CD1c-positive myeloid dendritic cell (primary cell): ENCODE measurements at regions not wholly inside any gene's neighbourhood (a gene's known extent, or its start where the extent isn't known, plus 50 kb on each side); places are given as distances from the start of the nearest gene placed in this dataset.
"Not testable (repeated sequence)": the region's sequence is repeated elsewhere in the genome, so short reads cannot be mapped to it uniquely, and the experiment has no call there.

Source experiments
- DNase-seq: peaks from one replicate; pipeline ENCODE4 v3.0.0-alpha.2; 2016; ENCODE audit errors: extremely low spot score

DNA sequence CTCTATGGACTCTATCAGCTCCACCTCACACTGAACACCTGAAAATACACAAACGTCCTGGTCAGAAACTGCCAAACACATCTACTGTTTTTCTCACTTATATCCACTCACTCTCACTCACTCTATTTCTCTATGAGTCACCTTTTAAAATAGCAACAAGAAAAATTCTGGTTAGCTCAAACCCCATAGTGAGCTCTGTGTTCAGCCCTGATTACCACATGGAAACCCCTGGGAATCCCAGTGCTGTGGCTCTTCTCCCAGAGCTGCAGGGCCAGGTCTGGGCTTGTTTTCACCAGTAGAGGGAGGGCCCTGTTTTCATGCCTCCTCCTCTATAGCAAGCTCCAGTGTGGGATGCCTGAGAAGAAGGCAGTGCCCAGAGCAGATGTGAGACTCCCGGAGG lies 1126.1 kb downstream of the TMEM121 start:
- DNase-seq: no peak

DNA sequence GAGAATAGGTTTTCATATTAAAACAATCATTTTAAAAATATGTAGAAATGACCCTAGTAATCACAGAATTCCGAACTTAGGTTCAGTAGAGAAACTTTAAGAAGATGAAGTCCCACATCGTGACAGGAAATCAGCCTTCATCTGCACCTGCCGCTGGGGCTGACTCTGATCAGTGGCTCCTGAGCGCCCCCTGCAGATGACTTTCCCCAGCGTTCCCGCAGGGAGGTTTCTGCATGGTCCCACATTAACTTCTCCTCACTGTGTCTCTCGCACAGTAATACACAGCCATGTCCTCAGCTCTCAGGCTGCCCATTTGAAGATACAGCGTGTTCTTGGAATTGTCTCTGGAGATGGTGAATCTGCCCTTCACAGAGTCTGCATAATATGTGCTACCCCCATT lies 1131.1 kb downstream of the TMEM121 start:
- DNase-seq: peak; percentile 20

DNA sequence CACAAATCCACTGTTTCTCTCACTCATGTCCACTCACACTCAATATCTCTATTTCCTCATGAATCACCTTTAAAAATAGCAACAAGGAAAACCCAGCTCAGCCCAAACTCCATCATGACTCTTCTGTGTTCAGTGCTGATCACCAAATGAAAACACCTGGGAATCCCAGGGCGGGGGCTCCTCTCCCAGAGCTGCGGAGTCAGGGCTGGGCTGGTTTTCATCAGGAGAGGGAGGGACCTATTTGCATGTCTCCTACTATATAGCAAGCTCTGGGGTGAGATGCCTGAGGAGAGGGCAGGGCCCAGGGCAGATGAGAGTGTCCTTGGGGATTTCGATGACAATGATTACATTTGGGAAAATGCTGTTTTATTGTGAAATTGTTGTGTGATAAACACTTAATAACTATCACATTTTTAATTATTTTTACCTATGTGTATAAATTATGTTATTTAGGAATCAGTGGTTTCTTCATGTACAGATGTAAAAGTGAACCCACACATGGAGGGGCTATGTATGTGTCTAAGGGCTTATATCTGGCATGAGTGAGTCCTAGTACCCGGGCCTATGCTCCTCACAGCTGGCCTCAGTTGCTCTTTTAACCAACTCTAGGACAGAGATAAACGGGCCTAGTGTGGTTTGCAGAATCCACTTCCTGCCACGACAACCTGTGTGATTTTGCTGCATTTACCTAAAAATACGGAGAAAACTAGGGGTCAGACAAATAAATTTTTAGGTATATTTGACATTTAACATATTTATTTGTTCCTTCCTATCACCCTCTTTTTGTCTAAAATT lies 1131.9 kb downstream of the TMEM121 start:
- DNase-seq: not testable (repeated sequence)

DNA sequence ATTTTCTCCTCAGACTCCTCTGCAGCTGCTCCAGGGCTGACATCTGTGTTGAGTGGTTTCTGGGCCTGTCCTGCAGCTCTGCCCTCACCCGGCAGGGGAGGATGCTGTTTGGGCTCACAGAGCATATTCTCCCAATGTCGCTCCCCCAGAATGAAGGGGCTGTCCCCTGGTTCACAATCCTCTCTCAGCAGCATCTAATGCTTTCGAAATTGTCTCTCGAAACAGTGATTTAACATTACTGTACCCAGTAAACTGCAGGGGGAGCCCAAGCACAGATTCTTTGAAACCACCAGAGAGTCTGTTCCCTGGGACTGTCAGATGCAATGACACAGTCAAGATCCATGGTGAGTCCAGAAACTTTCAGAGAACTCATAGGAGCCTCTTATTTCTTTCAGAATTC lies 1135.2 kb downstream of the TMEM121 start:
- peak; percentile 53 for DNase-seq

DNA sequence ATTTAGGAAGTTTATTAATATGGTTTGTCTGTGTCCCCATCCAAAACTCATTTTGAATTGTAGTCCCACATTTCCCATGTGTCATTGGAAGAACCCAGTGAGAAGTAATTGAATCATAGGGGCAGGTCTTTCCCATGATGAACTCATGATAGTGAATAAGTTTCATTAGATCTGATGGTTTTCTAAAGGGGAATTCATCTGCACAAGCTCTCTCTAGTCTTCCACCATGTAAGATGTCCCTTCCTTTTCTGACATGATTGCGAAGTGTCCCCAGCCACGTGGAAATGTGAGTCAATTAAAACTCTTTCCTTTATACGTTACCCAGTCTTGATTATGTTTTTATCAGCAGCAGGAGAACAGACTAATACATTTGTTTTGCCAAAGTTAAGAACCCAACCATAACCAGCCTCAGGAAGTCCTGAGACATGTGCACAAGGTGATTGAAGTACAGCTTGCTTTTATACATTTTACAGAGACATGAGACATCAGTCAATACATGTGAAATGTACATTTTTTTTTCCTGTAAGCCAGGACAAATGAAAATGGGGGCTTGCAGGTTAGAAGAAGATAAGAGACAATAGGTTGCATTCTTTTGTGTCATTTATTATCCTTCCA lies 1136.7 kb downstream of the TMEM121 start:
- peak; percentile 9 for DNase-seq

DNA sequence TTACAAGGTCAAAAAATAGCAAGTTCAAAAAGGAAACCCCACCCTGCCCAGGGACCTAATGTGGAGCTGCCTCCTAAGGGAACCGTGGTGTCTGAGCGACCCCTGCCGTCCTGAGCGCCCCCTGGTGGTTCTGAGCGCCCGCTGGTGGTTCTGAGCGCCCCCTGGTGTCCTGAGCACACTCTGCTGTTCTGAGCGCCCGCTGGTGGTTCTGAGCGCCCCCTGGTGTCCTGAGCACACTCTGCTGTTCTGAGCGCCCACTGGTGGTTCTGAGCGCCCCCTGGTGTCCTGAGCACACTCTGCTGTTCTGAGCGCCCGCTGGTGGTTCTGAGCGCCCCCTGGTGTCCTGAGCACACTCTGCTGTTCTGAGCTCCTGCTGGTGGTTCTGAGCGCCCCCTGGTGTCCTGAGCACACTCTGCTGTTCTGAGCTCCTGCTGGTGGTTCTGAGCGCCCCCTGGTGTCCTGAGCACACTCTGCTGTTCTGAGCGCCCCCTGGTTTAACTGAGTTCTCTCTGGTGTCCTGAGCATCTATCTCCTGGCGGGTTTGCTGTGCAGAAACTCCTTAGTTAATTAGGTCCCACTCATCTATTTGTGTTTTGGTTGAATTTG lies 1137.5 kb downstream of the TMEM121 start:
- peak; percentile 33 for DNase-seq

DNA sequence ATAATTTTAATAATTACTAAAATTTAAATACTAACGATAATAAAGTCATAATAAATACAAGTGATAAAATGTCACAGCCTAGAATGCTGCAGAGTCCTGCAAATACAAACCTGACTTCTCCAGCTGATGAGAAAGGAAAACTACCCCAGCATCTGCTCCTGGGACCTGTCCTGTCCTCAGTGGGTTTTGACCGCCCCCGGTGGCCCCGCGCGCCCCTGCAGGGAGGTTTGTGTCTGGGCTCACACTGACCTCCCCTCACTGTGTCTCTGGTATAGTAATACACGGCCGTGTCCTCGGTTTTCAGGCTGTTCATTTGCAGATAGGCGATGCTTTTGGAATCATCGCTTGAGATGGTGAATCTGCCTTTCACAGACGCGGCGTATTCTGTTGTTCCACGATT lies 1139.4 kb downstream of the TMEM121 start:
- DNase-seq: no peak

DNA sequence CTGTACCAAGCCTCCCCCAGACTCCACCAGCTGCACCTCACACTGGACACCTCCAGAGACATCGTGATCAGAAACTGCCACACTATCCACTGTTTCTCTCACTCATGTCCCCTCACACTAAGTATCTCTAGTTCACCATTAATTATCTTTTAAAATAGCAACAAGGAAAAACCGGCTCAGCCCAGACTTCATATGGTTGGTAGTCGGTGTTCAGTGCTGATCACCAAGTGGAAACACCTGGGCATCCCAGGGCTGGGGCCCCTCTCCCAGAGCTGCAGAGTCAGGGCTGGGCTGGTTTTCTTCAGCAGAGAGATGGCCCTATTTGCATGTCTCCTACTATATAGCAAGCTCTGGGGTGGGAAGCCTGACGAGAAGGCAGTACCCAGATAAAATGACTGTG lies 1140.0 kb downstream of the TMEM121 start:
- DNase-seq: no peak

DNA sequence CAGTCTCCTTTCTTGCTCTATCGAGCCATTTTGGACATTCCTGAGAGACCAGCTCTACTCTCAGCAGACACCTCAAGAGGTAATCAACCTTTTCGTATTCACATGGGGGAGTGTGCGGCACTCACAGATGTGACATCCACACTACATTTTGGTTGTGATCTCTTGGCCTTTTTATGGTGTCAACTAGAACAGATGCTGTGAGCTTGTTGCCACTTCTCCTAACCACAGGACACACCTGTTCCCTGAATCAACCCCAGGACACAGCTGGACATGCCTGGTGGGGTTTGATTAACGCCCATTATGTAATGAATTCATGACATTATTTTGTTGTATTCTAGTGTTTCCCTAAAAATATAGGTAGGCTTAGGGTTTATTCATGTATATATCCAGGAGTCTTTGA lies 1143.6 kb downstream of the TMEM121 start:
- DNase-seq: no peak

DNA sequence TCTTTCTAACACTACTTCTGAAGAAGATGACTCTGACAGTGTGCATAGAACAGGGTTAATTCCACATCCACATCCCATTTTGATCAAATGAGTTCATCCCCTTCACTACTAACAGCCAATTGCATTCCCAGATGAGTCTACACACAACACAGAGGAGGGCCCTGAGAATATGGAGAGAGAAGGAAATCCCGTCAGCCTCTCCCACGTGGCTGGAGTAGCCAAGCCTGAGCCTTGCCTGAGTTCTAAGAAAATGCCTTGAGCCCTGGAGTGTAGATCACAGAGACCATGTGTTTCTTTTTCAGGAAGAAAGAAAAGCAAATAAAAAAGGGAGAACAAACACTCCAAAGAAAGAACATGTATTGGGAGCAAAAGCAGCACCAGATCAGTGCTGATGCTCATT lies 1147.7 kb downstream of the TMEM121 start:
- DNase-seq: not testable (repeated sequence)

DNA sequence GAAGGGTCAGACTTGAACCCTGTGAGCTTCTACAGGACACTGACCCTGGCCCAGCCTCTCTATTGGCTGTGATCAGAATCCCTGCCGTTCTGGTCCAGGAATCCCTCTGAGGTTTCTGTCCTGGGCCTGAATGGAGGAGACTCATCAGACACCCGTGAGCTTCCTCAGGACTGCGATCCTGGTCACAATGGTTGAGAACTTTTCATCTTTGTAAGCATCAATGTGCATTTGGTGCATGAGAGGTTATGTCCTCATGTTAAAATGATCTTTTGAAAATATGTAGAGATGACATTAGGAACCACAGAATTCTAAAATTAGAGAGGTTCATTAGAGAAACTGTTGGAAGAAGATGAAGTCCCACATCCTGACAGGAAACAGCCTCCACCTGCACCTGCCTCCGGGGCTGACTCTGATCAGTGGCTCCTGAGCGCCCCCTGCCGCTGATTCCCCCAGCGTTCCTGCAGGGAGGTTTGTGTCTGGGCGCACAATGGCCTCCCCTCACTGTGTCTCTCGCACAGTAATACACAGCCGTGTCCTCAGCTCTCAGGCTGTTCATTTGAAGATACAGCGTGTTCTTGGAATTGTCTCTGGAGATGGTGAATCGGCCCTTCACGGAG lies 1148.2 kb downstream of the TMEM121 start:
- not testable (repeated sequence) for DNase-seq

DNA sequence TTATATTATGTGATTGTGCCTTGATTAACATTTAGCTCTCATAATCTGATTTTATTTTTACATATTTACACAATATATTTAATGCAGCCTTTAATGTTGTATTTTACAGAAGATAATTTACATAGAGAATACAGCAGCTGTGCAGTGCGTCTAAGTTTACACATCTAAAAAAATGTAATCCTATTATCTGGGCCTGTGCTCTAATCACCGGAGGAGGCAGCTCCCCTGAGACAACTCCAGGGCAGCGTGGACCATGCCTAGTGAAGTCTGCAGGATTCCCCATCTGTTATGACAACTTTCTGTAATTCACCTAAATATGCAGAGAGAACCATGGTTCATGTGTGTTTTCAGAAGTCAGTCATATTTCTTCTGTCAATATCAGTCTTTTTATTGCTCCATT lies 1149.3 kb downstream of the TMEM121 start:
- DNase-seq: not testable (repeated sequence)

DNA sequence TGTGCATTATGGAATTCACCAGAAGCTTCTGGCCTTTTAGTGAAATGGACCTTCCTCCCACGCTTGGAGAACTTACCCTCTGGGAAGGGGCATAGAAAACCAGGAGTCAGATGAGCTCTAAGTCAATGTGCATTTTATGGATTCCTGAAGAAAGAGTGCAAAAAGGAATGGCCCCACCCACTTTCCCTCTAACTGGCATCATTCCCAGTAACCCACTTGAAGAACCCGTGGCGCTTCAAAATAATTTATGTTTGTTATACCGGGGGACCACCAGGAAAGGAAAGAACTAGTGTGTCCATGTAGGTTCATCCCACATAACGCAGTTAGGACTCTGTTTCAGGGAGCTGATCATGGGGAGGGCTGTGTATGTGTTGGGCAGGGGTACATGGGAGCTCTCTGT lies 1153.4 kb downstream of the TMEM121 start:
- DNase-seq: no peak

DNA sequence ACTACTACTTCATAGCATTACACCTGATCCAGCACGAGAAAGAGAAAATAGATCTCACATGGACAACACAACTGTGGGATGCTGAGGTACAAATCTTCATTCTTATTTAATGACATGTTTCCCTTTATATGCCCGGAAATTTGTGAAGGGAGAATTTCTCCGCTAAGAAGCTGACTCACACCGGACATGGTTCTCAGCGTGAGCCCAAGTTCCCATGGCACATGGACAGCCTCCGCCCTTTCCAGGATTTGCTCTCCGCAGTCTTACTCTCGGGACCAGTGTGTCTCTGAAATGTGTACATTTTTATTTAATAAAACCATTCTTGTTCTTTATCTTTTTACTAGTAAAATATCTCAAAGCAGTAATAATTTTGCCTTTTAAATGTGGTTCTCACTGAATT lies 1154.8 kb downstream of the TMEM121 start:
- no peak for DNase-seq

DNA sequence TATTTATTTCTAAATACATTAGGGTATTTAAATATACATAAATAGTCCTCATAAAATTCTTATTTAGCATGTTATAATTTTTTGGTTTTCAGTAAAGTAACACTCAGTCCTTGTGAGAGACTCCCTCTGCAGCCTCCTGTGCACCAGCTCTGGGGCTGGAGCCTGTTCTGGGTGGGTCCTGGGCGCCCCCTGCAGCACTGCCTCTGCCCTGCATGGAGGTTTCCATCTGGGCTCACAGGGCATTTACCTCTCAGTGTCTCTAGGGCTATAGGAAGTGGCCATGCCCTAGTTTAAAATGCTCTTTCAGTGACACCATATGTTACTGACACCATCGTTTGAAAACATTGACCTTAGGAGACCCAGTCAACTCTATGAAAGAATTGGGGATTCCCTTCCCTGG lies 1155.2 kb downstream of the TMEM121 start:
- DNase-seq: no peak

DNA sequence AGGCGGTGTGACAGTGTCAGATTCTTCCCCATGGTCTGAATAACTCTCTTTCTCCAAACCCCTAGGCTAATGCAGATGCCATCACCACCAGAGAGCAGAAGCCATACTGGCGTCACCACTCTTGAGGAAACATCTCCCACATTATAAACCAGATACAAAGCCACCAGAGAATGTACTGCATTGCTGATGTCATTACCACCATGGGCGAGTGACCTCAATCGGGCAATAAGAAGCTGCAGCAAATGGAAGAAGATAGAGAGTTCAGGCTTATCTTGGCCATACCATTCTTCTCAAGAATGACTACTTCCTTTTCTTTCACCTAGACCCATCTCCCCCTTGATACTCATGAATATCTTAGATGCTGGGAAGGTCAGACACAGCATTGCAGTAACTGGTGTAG lies 1157.2 kb downstream of the TMEM121 start:
- no peak for DNase-seq

DNA sequence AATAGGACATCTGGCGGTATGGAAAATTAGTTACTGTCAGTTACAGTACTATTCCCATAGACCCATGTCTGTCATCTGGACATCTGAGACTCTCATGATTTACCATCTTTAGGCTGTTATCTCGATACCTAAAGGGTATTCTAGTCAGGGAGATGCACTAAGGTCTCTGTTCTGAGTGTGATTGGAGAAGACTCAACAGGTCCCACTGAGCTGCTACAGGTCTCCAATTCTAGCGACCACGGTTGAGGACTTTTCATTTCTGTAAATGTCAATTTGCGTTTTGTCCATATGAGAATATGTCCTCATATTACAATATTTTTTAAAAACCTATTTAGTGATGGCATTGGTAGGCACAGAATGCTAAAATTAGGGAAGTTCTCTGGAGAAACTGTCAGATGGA lies 1160.2 kb downstream of the TMEM121 start:
- no peak for DNase-seq

DNA sequence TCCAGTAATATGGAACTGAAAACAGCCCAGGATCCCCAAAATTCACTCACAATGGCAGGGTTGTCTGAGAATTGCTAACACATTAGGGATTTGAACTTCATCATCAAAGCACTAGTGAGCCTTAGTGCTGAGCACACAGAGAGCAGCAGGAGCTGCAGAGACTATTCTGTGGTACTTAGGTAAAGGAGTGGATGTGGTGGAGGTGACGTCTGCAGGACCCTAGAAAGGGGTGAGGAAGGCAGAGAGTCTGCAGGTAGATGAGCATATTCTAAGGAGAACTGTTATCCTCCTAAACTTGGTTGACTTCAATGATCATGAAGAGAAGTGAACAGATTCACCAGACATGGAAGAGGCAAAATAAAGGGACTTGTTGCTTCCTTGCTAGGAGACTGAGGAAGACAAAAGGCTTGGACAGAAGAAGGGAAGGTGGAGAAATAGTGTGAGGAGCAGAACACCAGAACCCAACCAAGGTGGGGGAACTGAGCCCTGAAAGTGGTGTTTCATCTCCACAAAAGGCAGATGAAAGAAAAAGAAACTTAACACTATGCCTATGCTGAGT lies 1164.0 kb downstream of the TMEM121 start:
- no peak for DNase-seq

DNA sequence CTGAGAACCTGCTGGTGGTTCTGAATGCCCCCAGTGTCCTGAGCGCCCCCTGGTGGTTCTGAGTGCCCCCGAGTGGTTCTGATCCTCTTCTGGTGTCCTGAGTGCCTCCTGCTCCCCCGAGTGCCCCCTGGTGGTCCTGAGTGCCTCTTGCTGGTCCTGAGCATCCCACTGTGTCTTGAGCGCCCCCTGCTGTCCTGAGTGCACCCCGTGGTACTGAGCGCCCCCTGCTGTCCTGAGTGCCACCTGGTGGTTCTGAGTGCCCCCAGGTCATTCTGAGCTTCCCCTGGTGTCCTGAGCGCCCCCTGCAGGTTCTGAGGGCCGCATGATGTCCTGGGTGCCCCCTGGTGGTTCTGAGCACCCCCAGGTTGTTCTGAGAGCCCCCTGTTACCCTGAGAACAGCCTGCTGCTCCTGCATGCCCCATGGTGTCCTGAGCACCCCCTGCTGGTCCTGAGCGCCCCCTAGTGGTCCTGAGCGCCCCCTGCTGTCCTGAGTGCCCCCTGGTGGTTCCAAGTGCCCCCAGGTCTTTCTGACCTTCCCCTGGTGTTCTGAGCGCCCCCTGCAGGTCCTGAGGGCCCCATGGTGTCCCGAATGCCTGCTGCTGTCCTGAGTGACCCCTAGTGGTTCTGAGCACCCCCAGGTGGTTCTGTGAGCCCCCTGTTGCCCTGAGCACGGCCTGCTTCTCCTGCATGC lies 1165.4 kb downstream of the TMEM121 start:
- peak; percentile 72 for DNase-seq

DNA sequence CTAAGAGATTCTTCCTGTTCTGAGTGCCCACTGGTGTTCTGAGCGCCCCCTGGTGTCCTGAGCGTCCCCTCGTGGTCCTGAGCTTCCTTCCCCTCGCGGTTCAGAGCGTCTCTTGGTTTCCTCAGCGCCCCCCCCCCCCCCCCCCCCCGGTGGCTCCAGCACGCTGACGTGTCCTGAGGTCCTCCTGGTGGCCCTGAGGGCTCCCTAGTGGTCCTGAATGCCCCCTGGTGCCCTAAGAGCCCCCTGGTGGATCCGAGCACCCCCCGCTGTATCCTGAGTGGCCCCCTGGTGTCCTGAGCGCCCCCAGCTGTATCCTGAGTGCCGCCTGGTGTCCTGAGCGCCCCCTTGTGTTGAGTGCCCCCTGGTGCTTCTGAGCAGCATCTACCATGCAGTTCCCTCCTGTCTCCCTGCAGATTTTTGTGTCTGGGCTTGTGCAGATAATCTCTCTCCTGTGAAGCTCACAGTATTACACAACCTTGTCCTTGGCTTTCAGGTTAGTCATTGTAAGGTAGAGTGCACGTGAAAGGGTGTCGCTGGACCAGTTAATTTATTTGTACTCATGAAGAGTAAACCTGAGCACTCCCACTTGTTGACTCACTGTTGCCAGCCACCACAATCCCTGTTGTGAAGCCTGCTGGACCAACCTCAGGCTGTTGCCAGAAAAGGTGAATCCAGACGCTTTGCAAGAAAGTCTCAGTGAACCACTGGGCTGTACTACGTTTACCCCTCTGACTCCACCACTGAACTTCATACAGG lies 1168.4 kb downstream of the TMEM121 start:
- DNase-seq: peak; percentile 57
